ENCODE measurements at regions not wholly inside any gene's neighbourhood (a gene's known extent, or its start where the extent isn't known, plus 50 kb on each side); places are given as distances from the start of the nearest gene placed in this dataset.
"Not testable (repeated sequence)": the region's sequence is repeated elsewhere in the genome, so short reads cannot be mapped to it uniquely, and the experiment has no call there.

DNA sequence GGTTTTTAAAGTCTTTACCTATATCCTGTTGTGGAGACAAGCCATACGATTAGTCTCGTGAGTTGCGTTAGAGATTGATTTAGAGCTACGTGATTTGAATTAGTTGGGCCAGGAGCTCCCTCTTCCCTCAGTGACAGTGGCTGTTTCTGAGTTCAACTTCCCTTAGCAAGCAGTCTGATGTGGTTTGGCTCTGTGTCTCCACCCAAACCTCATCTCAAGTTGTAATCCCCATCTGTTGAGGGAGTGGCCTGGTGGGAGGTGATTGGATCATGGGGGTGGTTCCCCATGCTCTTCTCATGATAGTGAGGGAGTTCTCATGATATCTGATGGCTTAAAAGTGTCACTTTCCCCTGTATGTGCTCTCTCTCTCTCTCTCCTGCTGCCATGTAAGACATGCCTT, 192.9 kb upstream of the PTGFR start:
- no peak for DNase-seq (ENCODE audit: low spot score)

- no peak for DNase-seq (ENCODE audit: low spot score)
Measured at GRCh38 chr1:78298349-78298748, 192.4 kb upstream of the PTGFR start.

- no peak for DNase-seq (ENCODE audit: low spot score)
Measured at GRCh38 chr1:78301141-78301540, 189.6 kb upstream of the PTGFR start.

GRCh38 chr1:78303620-78304019, 187.2 kb upstream of the PTGFR start:
- peak; percentile 37 for DNase-seq (ENCODE audit: low spot score)

DNA sequence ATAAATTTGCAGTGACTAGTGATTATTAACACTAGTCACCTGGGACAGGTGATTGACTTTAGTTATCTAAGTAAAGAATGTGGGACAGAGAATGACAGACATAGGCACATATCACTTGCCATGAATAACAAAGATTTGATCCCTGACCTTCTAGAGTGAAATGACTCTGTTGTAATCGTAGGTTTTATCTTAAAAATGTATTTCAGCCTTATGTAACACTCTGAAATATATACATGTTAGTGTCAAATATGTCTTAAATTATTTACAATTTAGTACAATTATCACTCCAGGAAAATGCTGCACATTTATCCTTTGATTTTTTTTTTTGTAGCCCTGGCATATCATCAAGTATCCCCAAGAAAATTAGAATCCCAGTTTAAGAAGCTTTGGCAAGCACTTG, 186.4 kb upstream of the PTGFR start:
- no peak for DNase-seq (ENCODE audit: low spot score)

DNA sequence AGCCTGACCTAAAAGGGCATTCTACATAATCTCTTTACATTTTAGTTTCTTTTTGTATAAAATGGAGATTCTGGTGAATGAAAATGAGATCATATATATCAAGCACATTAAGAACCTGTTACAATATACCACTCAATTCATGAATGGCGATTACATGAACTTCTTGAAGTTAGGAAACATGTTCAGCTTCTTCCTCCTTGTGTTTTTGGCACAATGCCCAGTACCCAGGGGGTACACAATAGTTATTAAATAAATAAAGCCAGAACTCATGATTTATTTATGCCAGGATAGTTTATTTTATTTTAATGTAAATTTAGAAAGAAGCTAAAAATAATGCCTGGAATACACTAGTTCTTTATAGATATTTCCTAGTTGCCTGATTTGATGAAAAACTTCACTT, 186.0 kb upstream of the PTGFR start:
- DNase-seq (ENCODE audit: low spot score) = no peak

- DNase-seq (ENCODE audit: low spot score) = not testable (repeated sequence)
Measured at GRCh38 chr1:78310261-78310660, 180.5 kb upstream of the PTGFR start.

GRCh38 chr1:78318011-78318410, 172.8 kb upstream of the PTGFR start:
- DNase-seq (ENCODE audit: low spot score) = no peak

DNA sequence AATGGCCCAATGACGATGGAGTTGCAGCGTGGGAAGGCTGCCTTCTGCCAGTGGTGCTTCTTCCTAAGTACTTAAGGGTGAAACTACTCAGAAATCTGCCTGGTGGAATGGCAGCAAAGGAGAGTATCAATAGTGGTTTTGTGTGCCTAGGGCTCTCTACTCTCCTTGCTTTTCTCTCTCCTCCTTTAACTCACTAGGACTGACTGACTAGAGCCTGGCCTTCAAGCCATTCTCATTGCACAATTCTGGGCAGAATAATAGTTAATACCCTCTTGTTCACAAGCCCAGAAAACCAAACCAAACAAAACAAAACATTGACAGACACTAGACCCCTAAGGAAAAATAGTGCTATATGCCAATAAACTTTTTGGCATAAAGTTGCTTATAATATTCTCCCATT, 171.2 kb upstream of the PTGFR start:
- no peak for DNase-seq (ENCODE audit: low spot score)

DNA sequence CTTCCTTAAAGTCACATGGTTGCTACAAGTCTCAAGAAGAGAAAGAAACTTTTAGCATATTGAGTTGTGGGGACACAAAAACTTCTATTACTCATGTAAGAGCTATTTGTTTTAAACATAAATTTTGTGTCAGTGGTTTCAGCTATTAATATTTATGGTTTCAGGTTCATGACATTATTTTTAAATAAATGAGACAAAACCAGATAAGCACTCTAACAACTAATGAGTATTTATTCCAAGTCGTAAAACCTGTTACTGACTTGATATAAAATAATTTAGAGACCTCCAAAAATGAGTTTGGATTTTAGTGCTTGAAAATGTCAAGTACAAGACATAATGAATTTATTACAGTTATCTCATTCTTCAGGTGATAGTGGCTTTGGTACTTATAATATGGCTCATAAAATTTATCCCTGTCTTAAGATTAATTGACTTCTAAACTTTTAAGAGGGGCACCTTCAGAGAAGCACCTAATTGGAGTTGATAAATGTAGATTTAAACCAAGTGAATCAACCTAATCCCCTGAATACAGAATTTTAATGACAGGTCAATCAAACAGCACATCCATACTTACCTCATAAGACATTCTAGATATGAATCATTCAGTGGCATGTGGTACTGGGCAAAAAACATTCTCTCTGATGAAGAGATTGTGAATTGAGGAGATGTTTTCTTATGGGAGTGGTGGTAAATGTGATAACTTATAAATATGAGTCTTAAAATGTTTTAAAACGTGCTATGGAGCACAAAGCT, 167.7 kb upstream of the PTGFR start:
- DNase-seq (ENCODE audit: low spot score) = no peak

DNA sequence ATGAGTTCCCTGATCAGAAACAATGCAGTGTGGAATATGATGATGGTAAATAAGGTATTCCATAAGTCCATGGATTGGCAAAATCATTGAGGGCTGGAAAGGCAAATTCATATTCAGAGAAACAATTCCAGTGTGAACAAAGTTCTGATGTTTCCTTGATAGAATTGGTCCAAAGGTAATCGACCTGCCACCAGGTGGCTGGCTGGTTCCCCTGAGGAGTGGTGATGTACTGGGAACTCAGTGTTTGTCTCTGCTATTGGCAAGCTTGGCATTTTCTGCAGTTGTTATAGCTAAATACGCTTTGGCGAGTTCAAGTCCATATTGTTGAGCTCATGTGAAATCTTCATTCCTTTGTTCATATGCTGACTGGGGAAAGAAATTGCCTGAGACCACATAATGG, 165.5 kb upstream of the PTGFR start:
- DNase-seq (ENCODE audit: low spot score) = no peak

DNA sequence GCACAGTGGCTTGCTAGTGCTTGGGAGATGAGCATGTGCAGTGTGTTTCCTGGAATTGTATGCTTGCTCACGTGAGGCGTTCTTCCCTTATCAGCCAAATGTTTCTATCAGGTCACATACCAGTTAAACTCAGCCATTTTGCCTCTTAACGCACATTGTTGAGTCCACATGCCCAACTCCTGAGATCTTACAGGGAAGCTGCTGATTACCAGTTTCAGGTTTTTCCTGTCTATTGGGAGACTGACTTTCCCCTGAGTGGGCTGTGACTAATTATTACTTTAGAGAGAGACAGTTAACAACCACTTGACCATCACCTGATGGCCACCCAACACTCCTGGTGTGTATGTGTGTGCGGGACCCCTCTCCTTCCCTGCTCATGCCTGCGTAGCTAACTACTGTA, 161.3 kb upstream of the PTGFR start:
- DNase-seq (ENCODE audit: low spot score) = no peak

DNA sequence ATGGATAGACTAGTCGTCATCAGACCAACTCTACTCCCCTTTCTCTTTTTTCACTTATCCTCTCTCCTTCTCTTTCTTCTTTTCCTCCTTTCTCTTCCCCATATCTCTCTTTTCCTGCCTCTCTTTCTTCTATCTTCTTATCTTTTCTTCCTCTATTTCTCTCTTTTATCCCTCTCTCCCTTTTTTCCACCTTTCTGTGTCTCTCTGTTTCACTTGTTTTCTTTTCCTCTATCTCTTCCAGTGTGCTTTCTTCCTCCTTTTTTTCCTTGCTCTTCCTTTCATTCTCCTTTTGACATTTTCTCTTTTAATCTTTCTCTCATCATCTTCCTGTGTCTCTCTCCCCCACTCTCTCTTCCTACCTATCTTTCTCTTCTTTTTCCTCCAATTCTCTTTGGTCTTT, 159.0 kb upstream of the PTGFR start:
- no peak for DNase-seq (ENCODE audit: low spot score)

GRCh38 chr1:78333502-78333901, 157.3 kb upstream of the PTGFR start:
- DNase-seq (ENCODE audit: low spot score) = peak; percentile 47

DNA sequence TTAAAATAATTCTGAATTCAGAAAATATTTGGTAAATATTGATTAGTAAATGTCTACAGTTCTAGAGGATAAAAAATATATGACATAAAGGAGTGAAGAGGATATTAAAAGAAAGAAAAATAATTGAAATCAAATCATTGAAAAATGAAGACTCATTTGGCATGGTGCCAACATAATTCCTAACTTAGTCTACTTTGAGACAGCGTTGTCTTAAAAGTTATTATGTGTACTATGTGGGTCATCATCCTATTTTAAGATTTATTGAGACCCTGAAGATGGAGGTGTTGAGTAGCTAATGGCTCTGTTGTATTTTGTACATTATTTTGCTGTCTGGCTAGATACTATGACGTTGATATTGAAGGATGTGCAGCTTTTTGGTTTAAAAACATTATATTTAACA, 156.7 kb upstream of the PTGFR start:
- DNase-seq (ENCODE audit: low spot score) = peak; percentile 0

DNA sequence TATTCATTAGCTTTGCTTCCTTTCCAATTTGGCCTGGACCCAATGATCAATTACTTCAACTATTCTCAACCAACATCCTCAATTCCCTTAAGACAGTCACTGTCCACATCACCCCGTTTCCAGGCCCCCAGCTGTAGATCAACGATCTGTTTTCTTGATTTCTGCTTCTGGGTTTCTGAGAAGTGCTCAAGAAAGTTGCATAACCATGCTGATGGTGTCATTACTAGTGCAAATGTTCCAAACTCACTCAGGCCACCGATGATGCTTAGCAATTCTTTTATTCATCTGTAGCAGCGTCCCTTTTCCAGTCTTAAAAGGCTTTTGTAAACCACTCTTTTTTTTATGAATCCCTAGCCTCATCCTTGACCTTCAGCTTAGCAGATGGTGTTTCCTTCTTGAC, 155.8 kb upstream of the PTGFR start:
- DNase-seq (ENCODE audit: low spot score) = no peak

GRCh38 chr1:78336751-78337150, 154.0 kb upstream of the PTGFR start:
- not testable (repeated sequence) for DNase-seq (ENCODE audit: low spot score)

GRCh38 chr1:78339490-78339889, 151.3 kb upstream of the PTGFR start:
- peak; percentile 47 for DNase-seq (ENCODE audit: low spot score)

- DNase-seq (ENCODE audit: low spot score) = peak; percentile 86
Measured at GRCh38 chr1:78340006-78340405, 150.8 kb upstream of the PTGFR start.

DNA sequence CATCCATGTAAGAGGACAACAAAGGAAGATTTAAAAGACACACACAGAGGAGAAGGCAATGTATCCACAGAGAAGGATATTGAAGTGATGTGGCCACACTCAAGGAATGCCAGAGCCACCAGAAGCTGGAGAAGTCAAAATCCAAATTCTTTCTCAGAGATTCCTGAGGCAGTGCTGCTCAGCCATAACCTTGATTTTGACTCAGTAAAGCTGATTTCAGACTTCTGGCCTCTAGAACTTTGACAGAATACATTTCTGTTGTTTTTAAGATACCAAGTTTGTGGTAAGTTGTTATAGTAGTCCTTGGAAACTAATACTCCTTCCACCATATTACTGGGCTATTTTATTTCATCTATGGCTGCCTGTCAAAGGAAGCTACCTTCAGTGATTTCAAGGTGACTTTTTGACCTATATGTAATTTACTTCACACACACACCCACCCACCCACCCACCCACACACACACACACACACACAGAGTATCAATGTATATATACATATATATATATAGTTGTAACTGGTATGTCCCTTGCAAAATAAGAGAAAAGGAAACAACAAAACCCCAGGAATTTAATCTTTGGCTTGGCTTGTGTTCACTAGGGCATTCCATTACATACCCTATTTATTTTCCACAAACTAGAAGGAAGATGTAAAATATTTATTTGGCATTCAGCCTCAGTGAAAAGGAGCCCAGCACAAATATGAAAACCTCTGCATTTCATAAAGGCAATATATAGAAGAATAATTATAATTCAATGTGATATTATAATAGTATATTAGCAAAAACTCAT, 142.1 kb upstream of the PTGFR start:
- DNase-seq (ENCODE audit: low spot score) = no peak

- DNase-seq (ENCODE audit: low spot score) = no peak
Measured at GRCh38 chr1:78351551-78352216, 139.1 kb upstream of the PTGFR start.

- DNase-seq (ENCODE audit: low spot score) = no peak
Measured at GRCh38 chr1:78355656-78356055, 135.1 kb upstream of the PTGFR start.

GRCh38 chr1:78358165-78358564, 132.6 kb upstream of the PTGFR start:
- no peak for DNase-seq (ENCODE audit: low spot score)
